GM18867 (cell line): ENCODE measurements at regions not wholly inside any gene's neighbourhood (a gene's known extent, or its start where the extent isn't known, plus 50 kb on each side); places are given as distances from the start of the nearest gene placed in this dataset.
"Not testable (repeated sequence)": the region's sequence is repeated elsewhere in the genome, so short reads cannot be mapped to it uniquely, and the experiment has no call there.

Source experiments
- ATAC-seq: cut with Tn5 transposase; IDR thresholded peaks from one replicate; pipeline ENCODE4 v1.9.1; 2021; ENCODE audit warnings: mild to moderate bottlenecking, moderate library complexity; ENCODE audit not compliant: unreplicated experiment

DNA sequence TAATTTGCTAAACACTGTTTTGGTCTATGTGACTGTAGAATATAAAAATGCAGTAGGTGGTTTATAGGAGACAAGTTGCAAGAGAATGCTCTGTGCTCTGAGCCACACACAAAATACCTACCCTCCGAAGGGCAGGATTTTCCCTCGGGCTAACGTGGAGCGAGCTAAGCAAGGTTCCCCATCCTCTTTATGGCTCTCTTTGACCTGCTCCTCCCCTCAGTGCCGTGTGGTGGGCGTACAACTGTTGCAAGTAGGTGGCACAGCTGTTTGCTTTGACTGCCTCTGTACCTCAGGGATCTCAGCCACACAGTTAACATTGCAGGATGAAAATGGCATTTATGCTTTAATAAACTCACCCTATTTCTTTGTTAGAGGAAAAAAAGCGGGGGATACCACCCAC, 339.1 kb downstream of the SATB1 start:
- no peak for ATAC-seq

DNA sequence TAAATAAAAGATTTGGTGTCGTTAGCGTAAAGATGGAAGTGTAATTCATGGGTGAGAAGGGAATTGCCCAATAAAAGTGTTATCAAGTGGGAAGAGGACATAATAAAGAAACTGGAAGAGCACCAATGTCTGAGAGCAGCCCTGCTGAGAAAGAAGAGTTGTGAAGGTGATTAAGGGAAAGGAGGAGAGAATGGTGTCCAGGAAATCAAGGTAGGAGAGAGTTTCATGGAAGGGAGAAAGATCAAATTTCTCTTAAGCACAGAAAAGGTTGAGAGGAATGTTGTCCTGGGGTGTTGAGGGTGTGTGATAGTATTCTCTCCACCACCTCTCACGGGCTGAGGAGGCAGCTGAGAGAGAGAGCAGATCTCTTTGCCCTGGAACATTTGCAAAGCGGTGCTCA, 339.7 kb downstream of the SATB1 start:
- ATAC-seq = no peak

DNA sequence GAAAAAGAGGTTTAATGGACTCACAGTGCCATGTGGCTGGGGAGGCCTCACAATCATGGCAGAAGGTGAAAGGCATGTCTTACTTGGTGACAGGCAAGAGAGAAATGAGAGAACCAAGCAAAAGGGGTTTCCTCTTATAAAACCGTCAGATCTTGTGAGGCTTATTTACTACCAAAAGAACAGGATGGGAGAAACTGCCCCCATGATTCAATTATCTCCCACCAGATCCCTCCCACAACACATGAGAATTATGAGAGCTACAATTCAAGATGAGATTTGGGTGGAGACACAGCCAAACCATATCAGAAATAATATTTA, 340.8 kb upstream of the TBC1D5 start:
- ATAC-seq = not testable (repeated sequence)

DNA sequence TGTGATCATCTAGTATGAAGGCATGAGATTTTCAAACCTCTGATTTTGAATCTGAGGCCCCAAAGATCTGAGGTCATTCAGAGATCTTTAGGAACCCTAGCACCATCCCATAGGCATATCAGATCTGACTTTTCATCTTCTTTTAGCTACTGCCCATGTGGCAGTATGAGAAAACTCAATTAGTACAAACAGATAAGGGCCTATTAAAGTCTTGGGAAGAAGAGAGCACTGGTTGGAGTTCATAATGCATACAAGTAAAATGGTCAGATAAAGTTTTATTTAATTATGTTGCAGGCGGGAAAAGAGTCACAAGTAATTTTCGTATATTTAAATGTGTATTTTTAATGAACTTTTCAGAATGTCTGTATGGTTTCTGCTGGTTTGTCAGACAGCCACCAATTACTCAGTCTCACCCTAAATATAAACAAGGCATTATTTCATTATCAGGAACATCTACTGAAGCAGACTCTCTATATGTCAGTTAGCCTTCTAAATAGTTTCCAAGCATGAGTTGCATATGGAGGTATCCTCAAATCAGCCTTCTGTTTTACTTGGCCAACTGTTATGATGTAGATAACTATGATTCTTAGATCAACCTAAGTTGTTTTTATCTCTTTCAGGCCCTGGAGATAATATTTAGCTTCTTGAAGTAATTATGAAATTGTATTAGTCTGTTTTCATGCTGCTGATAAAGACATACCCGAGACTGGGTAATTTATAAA, 340.3 kb upstream of the TBC1D5 start:
- ATAC-seq = no peak

DNA sequence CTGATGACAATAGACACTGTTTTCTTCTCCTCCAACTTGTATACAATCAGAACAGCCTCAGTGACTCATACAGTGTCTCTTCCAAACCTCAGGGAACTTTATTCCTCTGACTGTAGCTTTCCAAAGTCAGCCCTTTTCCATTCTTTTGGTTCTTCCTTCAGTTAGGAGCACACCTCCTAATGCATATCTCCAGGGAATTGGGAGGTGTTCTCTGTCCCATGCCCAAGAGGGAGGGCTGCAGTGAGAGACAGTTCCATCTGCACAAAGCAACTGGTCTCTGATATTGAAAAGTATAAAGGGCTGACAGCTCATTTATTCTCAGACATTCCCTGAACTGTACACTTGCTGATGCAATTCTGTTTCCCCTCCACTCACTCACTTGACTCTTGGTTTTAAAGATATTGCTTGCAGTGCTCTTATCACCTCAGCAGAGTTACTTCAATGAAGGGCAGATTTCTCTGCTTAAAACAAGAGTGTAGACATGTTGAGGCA, 337.8 kb upstream of the TBC1D5 start:
- no peak for ATAC-seq

DNA sequence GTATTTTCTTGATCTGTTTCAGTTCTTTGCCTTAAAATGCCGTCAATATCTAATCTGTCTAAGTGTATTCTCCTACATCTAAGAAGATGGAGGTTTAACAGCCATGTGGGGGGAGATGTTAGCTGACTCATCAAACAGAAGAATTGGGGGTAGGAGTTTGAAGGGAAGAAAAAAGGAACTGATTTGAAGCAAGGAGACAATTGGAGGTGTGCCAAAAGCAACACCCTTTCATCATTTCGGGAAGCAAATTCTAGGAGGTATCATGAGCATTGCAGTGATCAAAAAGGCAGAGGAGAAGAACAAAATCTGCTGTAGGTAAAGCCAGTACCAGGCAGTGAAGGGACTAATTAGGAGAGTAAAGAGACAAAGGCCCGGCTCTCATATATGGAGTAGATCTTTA, 337.3 kb upstream of the TBC1D5 start:
- no peak for ATAC-seq

DNA sequence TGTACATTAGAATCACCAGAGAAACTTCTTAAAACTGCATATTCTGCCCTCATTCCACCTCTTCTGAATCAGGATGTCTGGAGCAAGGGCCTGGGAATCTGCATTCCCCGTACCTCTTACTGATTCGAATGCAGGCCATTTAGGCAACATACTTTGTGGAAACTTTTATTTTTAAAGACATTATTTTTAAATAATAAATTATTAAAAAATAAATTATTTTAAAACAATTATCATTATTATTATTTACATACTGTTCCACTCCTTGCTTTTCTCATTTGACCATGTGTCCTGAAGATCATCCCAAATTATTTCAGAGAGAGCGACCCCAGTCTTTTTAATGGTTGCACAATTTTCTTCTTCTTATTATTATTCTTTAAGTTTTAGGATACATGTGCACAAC, 336.6 kb upstream of the TBC1D5 start:
- no peak for ATAC-seq

GRCh38 chr3:18077128-18077840, 334.9 kb upstream of the TBC1D5 start:
- no peak for ATAC-seq

GRCh38 chr3:18076301-18076700, 333.9 kb upstream of the TBC1D5 start:
- no peak for ATAC-seq

- ATAC-seq = no peak
These were observed 333.4 kb upstream of the TBC1D5 start for GRCh38 chr3:18075799-18076198.

GRCh38 chr3:18071833-18072232, 329.4 kb upstream of the TBC1D5 start:
- no peak for ATAC-seq

- ATAC-seq = no peak
These were observed 328.5 kb upstream of the TBC1D5 start for GRCh38 chr3:18070944-18071343.

GRCh38 chr3:18070231-18070630, 327.8 kb upstream of the TBC1D5 start:
- ATAC-seq = no peak

DNA sequence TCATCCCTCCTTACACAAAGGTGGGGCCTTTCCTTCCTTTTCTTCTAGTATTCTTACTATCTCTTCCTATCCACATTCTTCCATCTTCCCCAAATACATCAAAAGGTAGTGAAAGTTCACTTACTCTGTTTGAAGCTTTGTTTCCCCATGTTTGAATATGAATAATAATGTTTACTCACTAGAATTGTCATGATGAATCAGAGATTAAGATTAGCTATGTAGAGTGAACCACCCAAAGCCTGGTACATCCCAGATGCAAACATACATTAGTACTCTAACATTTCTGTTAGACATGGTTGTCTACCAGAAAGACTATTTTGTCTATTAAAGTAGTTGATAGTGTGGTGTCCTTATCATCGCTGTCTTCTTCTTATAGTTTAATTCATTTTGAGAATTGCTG, 327.1 kb upstream of the TBC1D5 start:
- no peak for ATAC-seq

GRCh38 chr3:18066899-18067582, 324.6 kb upstream of the TBC1D5 start:
- ATAC-seq = no peak

DNA sequence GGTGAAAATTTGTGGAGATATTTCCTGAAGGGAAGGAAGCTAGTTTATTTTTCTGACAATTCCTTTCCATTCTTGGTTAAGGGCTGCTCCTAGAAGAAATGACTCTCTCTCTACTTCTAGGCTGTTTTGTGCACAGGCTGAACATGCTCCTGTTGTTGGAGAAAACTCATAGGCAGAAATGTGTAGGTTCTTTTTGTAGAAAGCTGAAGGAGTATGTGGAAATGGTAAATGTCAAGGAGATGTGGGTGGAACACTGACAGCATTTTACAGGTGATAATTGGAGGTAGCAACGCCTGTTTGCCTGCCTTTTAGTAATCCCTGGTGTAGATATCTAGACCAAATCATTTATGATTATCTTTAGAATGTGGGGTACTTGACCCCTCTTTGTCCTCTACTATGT, 322.2 kb upstream of the TBC1D5 start:
- no peak for ATAC-seq

DNA sequence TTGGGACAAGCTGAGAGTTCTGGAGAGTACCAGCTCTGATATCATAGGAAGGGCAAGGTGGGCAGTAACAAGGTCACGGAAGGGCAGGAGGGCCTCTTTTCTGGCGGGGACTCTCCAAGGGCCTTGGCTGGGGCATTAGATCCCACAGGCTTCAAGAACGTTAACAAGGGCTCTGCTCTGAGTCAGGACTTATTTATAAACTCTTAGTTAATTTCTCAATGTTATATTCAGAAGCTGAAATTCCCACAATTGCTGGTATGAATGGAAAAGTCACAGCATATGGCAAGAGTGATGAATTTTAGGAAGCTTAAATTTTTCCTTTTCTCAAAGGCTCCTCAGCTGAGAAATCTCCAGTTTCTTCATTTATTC, 320.2 kb upstream of the TBC1D5 start:
- ATAC-seq = no peak

DNA sequence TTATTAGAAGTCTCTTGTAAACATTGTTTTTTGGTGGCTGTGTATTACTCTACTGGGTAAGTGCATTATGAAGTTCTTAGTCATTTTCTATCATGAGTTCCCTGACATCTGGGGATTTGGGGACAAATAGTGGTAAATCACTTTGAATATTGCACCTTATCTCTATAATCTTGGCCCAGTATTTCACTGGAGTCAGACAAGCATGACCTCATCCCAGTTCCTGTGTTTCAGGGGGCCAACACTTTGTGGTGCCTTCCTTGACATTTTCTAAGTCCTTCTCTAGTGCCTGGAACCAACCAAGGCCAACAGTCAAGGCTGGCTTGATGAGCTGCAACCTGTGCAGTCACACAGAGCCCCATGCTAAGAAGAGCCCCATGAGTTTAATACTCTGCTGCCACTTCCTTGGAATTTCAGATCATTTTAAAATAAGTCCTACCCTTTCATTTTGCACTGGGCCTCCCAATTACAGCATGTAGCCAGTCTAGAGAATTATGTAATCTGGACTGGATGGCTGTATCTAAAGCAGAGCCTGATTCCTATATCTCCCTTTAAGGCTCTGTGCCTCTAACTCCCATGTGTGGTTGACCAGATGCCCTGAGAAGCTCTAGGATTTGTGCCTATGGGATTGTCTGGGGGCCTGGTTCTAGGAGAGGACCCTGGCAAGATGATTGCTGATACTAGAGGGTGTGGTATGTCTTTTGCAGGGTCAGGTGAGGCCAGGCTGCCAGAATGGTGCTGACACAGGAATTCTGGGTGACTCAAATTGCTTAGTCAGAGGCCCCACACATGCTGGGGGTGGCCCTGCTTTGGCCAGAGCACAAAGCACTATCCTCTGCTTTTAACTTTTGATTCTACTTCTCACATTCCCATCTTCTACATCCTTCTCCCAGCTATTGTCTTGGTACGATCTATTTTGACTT, 319.6 kb upstream of the TBC1D5 start:
- no peak for ATAC-seq

DNA sequence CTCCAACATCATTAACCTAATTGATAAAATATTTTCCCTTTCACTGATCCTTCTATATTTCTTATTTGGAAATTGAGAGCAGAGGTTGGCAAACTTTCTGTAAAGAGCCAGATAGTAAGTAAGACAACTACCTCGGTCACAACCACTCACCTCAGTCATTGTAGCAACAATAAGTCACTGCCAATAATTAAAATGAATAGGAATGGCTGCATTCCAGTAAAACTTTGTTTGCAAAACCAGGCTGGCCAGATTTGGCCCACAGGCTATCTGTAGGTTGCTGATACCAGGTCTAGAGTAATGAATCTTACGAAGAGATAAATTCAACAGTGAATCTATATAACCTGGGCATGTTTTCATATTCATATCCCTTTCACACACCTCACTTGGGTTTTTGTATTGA, 316.2 kb upstream of the TBC1D5 start:
- ATAC-seq = no peak

- no peak for ATAC-seq
These were observed 315.1 kb upstream of the TBC1D5 start for GRCh38 chr3:18057471-18058091.

DNA sequence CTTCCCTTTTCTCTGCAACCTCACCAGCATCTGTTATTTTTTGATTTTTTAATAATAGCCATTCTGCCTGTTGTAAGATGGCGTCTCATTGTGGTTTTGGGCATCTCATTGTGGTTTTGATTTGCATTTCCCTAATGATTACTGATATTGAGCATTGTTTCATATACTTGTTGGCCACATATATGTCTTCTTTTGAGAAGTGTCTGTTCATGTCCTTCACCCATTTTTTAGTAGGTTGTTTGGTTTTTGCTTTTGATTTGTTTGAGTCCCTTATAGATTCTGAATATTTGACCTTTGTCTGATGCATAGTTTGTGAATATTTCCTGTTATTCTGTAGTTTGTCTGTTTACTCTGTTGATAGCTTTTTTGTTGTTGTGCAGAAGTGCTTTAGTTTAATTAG, 312.2 kb upstream of the TBC1D5 start:
- no peak for ATAC-seq
